Endothelial cell of umbilical vein (primary cell): ENCODE measurements at regions not wholly inside any gene's neighbourhood (a gene's known extent, or its start where the extent isn't known, plus 50 kb on each side); places are given as distances from the start of the nearest gene placed in this dataset.

ENCODE experiments used
- BruUV-seq: library from RNA; stranded (reverse); fragments of 400-500 nt; replicated peaks from 2 replicates; lab custom pipeline; 2021; lab: Mats Ljungman, UMichigan
- CTCF ChIA-PET: fragments of 300-600, 350-600 bp; sonication (Branson Sonifier 250); formaldehyde crosslinking; loops from one replicate; lab custom pipeline; 2021; ENCODE audit warnings: antibody characterized with exemption, inconsistent platforms; lab: Charles Lee
- POLR2A ChIA-PET: fragments of 300-600, 350-600 bp; sonication (Branson Sonifier 250); formaldehyde crosslinking; loops from one replicate; lab custom pipeline; 2021; ENCODE audit warnings: antibody characterized with exemption, inconsistent platforms; lab: Charles Lee
- DNase-seq: peaks from one replicate; pipeline ENCODE4 v3.0.0-alpha.2; 2011; ENCODE audit warnings: low read depth, low spot score
- FAIRE-seq: peaks from 2 replicates; lab custom pipeline; 2011; peaks lifted over from hg19 to GRCh38; lab: Jason Lieb, UNC
- H2AFZ ChIP-seq: 2 replicates; pipeline ENCODE4 v1.6.0; 2012; ENCODE audit warnings: low read depth, low read length, control low read depth, inconsistent platforms
- H3K27ac ChIP-seq: 2 replicates; pipeline ENCODE4 v1.5.1; 2011; ENCODE audit warnings: low read depth, mild to moderate bottlenecking, control low read depth, low read length, moderate library complexity; ENCODE audit not compliant: insufficient read depth
- H3K27me3 ChIP-seq, 2 experiments: 2 replicates each; pipeline versions ENCODE4 v1.6.0 to v1.6.1; 2011; ENCODE audit warnings: low read length in 2 of 2, mixed read lengths in 1 of 2; ENCODE audit not compliant: control insufficient read depth in 2 of 2, insufficient read depth in 2 of 2
- H3K36me3 ChIP-seq, 2 experiments: 2 replicates in 1 of 2; 3 replicates in 1 of 2; pipeline ENCODE4 v1.5.1; 2011; ENCODE audit warnings: low read length in 2 of 2, mild to moderate bottlenecking in 1 of 2, moderate library complexity in 1 of 2; ENCODE audit not compliant: control insufficient read depth in 2 of 2, insufficient read depth in 2 of 2; ENCODE audit errors: extremely low read depth in 1 of 2
- H3K4me1 ChIP-seq: 3 replicates; pipeline ENCODE4 v1.5.1; 2011; ENCODE audit warnings: mild to moderate bottlenecking, low read length; ENCODE audit not compliant: control insufficient read depth, insufficient read depth; ENCODE audit errors: extremely low read depth
- H3K4me2 ChIP-seq: 2 replicates; pipeline ENCODE4 v1.6.1; 2011; ENCODE audit warnings: low read length, control low read depth, mixed read lengths; ENCODE audit not compliant: insufficient read depth
- H3K4me3 ChIP-seq, 3 experiments: fragments of 200-600 bp in 1 of 3; sonication (generic), shearing (Covaris generic) in 1 of 3; replicated peaks in 1 of 3; 2 replicates each; pipeline ENCODE4 v1.5.1; 2011 to 2016; ENCODE audit warnings: control low read depth in 3 of 3, low read length in 3 of 3, mild to moderate bottlenecking in 2 of 3, inconsistent platforms in 1 of 3, low read depth in 1 of 3, moderate library complexity in 1 of 3; ENCODE audit not compliant: insufficient read depth in 1 of 3
- H3K79me2 ChIP-seq: 2 replicates; pipeline ENCODE4 v1.6.0; 2012; ENCODE audit warnings: low read length, inconsistent platforms; ENCODE audit not compliant: control insufficient read depth, insufficient read depth
- H3K9ac ChIP-seq: replicated peaks from 2 replicates; pipeline ENCODE3; 2011; ENCODE audit warnings: low read length, control low read depth; ENCODE audit not compliant: insufficient read depth; ENCODE audit errors: extremely low read depth
- H3K9me1 ChIP-seq: replicated peaks from 3 replicates; pipeline ENCODE4 v1.6.0; 2011; ENCODE audit warnings: mild to moderate bottlenecking, low read length; ENCODE audit not compliant: control insufficient read depth, insufficient read depth; ENCODE audit errors: extremely low read depth
- H3K9me3 ChIP-seq: replicated peaks from 2 replicates; pipeline ENCODE4 v1.5.1; 2012; ENCODE audit warnings: low read length, inconsistent platforms; ENCODE audit not compliant: control insufficient read depth, insufficient read depth
- H4K20me1 ChIP-seq: replicated peaks from 2 replicates; pipeline ENCODE3; 2011; ENCODE audit warnings: mild to moderate bottlenecking, low read length; ENCODE audit not compliant: control insufficient read depth, insufficient read depth; ENCODE audit errors: extremely low read depth
- EZH2 ChIP-seq: IDR thresholded peaks from 2 replicates; pipeline ENCODE4 v1.6.1; 2012; ENCODE audit warnings: borderline replicate concordance, low read depth, mild to moderate bottlenecking, moderate library complexity, low read length, inconsistent platforms; ENCODE audit not compliant: severe bottlenecking
- FOS ChIP-seq: IDR thresholded peaks from 2 replicates; pipeline ENCODE4 v1.6.1; 2011; ENCODE audit warnings: mild to moderate bottlenecking, low read length, moderate library complexity, borderline replicate concordance; ENCODE audit not compliant: insufficient read depth
- GATA2 ChIP-seq: IDR thresholded peaks from 2 replicates; pipeline ENCODE4 v1.7.0; 2011; ENCODE audit warnings: low read depth, mild to moderate bottlenecking, moderate library complexity, mixed read lengths, low read length; ENCODE audit not compliant: insufficient read length, insufficient read depth
- JUN ChIP-seq: IDR thresholded peaks from 2 replicates; pipeline ENCODE4 v1.6.1; 2011; ENCODE audit warnings: borderline replicate concordance, low read depth; ENCODE audit not compliant: insufficient read length, insufficient read depth
- MYC ChIP-seq: IDR thresholded peaks from one replicate; pipeline ENCODE4 v1.6.1; 2011; ENCODE audit warnings: mild to moderate bottlenecking, low read depth, low read length
- POLR2A ChIP-seq: IDR thresholded peaks from 2 replicates; pipeline ENCODE4 v1.6.1; 2012; ENCODE audit warnings: low read depth, mild to moderate bottlenecking, control low read depth, low read length
- POLR2AphosphoS5 ChIP-seq: IDR thresholded peaks from 2 replicates; pipeline ENCODE4 v1.6.1; 2012; ENCODE audit warnings: low read depth, mild to moderate bottlenecking, control low read depth, low read length, moderate library complexity; ENCODE audit not compliant: insufficient read depth
- dilution Hi-C: fragments of 300-500 bp; cut with MboI; formaldehyde crosslinking; loops from one replicate; pipeline ENCODE4 v1.15.0; 2019; ENCODE audit warnings: low sequenced_read_pairs; ENCODE audit not compliant: extremely low pct_ligation_motif_present
- intact Hi-C: fragments of 100-400 bp; cut with micrococcal nuclease; formaldehyde crosslinking; loops from one replicate; pipeline ENCODE4 v1.10.0; 2022
- TF ChIP-seq, protein P1 (sequence below): IDR thresholded peaks from 2 replicates; pipeline ENCODE4 v1.6.1; 2011; ENCODE audit not compliant: insufficient read depth, insufficient read length
- TF ChIP-seq, protein P2 (sequence below), 2 donors: IDR thresholded peaks; 1 replicate in 1 of 2; 2 replicates in 1 of 2; pipeline ENCODE4 v1.5.1; 2011; ENCODE audit warnings: low read length in 2 of 2, mild to moderate bottlenecking in 2 of 2, moderate library complexity in 2 of 2, control low read depth in 1 of 2, inconsistent platforms in 1 of 2, low read depth in 1 of 2; ENCODE audit not compliant: insufficient read depth in 1 of 2; ENCODE audit errors: extremely low read depth in 1 of 2

DNA sequence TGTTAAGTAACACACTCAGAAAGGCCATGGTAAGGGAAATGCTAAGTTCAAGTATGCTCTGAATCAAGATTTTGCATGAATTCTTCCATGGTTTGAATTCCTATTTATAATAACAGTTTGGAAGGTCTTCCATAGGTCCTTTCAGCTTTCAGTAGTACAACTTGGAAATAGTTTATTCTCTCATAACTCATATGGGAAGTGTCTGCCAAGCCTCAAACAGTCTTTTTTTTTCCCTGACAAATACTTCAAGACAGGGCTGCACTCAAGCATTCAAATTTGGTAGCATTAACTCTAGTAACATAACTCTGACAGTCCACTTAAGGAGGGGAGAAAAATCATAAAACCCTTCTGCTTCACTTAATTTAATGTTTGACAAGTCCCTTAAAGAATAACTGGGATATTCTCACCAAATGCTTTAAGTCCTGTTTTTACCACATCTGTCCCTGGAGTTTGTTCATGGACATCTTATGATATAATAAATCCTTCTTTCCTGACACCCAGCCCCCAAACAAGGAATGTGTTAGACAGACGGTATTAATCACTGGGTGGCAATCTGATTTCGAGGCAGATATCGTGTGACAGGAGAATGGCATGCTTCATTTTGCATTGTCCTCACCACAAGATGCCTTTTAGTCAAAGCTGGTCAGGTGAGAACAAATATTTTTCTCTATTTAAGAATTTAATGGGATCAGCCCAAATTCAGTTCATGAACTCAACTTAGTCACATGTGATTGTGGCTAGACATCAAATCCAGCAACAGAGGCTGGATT lies 165.7 kb downstream of the BMP4 start:
- no peak for DNase-seq
- Histone ChIP-seq H2AFZ (no peak overlapping the region), H3K4me2 (no peak overlapping the region), H4K20me1 (no peaks in the 10 kb centered on the region), H3K9me3 (no peaks in the 10 kb centered on the region), H3K4me1 (no peaks in the 10 kb centered on the region), H3K4me3 (no peak overlapping the region), H3K79me2 (no peaks in the 10 kb centered on the region), H3K36me3 (no peaks in the 10 kb centered on the region), H3K9ac (no peak overlapping the region), H3K9me1 (no peaks in the 10 kb centered on the region), H3K27me3 (no peaks in the 10 kb centered on the region), H3K27ac (no peak overlapping the region)
- FAIRE-seq, result no peak
- ChIA-PET POLR2A (no interaction called here), CTCF (no interaction called here)
- dilution Hi-C loops, result no loop called here
- intact Hi-C loops, result no loop called here
- TF ChIP-seq MYC, result no peak
- no peak for TF ChIP-seq EZH2
- no peak for TF ChIP-seq GATA2
- no peak for TF ChIP-seq POLR2A
- TF ChIP-seq POLR2AphosphoS5, result no peak
- TF ChIP-seq, protein P1, sequence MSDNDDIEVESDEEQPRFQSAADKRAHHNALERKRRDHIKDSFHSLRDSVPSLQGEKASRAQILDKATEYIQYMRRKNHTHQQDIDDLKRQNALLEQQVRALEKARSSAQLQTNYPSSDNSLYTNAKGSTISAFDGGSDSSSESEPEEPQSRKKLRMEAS, result no peak
- TF ChIP-seq, protein P2, sequence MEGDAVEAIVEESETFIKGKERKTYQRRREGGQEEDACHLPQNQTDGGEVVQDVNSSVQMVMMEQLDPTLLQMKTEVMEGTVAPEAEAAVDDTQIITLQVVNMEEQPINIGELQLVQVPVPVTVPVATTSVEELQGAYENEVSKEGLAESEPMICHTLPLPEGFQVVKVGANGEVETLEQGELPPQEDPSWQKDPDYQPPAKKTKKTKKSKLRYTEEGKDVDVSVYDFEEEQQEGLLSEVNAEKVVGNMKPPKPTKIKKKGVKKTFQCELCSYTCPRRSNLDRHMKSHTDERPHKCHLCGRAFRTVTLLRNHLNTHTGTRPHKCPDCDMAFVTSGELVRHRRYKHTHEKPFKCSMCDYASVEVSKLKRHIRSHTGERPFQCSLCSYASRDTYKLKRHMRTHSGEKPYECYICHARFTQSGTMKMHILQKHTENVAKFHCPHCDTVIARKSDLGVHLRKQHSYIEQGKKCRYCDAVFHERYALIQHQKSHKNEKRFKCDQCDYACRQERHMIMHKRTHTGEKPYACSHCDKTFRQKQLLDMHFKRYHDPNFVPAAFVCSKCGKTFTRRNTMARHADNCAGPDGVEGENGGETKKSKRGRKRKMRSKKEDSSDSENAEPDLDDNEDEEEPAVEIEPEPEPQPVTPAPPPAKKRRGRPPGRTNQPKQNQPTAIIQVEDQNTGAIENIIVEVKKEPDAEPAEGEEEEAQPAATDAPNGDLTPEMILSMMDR (IDR thresholded peaks at IDR 0.05; ENCODE audit: extremely low read depth in 1 of 2, insufficient read depth in 1 of 2, low read depth in 1 of 2, low read length in 2 of 2), result no peak
- TF ChIP-seq FOS, result no peak
- TF ChIP-seq JUN, result no peak
- no TSS peak for BruUV-seq
